Fibroblast of pulmonary artery (primary cell): ENCODE measurements at regions not wholly inside any gene's neighbourhood (a gene's known extent, or its start where the extent isn't known, plus 50 kb on each side); places are given as distances from the start of the nearest gene placed in this dataset.

Experiments used
- DNase-seq: peaks from one replicate; pipeline ENCODE4 v3.0.0-alpha.2; 2010; ENCODE audit warnings: low read depth
- H3K4me3 ChIP-seq: replicated peaks from 2 replicates; pipeline ENCODE4 v1.5.1; 2011; ENCODE audit warnings: low read depth, mild to moderate bottlenecking, control low read depth, low read length, moderate library complexity
- TF ChIP-seq, protein P1 (sequence below): IDR thresholded peaks from 2 replicates; pipeline ENCODE4 v1.5.1; 2011; ENCODE audit warnings: mild to moderate bottlenecking, control low read depth, low read length, inconsistent platforms; ENCODE audit errors: missing control alignments

DNA sequence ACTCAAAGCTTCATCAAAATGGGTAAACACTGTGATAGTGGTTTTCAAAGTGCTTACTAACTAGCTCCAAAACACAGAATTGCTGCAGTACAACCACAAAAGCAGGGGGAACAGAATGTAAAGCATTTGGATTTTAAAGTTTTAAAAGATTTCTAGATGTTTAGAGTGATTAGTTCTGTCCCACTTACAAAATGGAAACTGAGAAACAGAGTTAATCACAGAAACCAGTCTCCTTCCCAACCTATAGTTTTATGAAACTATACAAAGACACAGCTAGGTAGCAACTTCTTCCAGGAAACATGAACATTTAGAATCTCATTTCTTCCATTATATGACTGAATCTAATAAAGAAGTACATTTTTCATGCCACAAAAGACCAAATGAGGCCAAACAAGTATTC lies 73.8 kb upstream of the HNRNPA3 start:
- H3K4me3 ChIP-seq: no peak overlapping the region
- DNase-seq: no peak
- TF ChIP-seq, protein P1, sequence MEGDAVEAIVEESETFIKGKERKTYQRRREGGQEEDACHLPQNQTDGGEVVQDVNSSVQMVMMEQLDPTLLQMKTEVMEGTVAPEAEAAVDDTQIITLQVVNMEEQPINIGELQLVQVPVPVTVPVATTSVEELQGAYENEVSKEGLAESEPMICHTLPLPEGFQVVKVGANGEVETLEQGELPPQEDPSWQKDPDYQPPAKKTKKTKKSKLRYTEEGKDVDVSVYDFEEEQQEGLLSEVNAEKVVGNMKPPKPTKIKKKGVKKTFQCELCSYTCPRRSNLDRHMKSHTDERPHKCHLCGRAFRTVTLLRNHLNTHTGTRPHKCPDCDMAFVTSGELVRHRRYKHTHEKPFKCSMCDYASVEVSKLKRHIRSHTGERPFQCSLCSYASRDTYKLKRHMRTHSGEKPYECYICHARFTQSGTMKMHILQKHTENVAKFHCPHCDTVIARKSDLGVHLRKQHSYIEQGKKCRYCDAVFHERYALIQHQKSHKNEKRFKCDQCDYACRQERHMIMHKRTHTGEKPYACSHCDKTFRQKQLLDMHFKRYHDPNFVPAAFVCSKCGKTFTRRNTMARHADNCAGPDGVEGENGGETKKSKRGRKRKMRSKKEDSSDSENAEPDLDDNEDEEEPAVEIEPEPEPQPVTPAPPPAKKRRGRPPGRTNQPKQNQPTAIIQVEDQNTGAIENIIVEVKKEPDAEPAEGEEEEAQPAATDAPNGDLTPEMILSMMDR: no peak

DNA sequence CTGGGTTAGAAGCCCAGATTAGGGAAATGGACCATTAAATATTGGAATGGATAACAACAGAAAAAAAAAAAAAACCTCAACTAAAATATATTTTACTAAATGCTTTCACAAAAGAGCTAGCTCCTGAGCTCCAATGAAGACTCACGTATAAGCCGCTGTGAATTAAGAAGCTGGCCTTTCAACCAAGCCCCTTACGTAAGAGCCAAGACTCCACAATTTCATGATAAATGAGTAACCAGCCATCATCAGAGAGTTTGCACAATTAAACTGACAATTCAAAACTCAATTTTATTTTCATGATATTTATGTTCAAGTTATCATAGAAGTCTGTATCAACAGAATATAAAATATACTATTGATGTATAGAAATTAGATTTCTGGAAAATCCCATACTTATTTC lies 70.7 kb upstream of the HNRNPA3 start:
- no peak for DNase-seq
- H3K4me3 ChIP-seq: no peak overlapping the region
- TF ChIP-seq, protein P1: no peak

DNA sequence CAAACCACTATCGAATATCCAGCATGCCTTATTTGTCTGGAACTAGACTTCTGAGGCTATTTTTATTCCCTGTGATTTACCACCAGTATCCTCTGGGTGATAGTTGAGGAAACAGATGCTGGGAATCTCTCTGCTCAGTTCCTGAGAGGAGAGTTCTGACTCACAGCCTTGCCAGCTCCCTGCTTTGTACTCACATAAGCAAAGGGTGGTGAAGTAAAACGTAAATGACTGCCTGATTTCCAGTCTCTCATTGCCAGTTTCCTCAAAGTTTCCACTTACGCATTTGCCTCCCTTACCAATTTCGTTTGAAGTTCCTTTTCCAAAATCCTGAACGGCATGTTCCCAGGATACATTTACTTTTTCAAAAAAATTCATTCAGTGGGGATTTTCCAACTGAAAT lies 69.2 kb upstream of the HNRNPA3 start:
- TF ChIP-seq, protein P1: no peak
- H3K4me3 ChIP-seq: no peak overlapping the region
- DNase-seq: peak; percentile 61

- H3K4me3 ChIP-seq: no peak overlapping the region
- peak; percentile 75 for DNase-seq
- TF ChIP-seq, protein P1: peak; percentile 62
Measured at GRCh38 chr2:177147093-177147694, 65.4 kb upstream of the HNRNPA3 start.

GRCh38 chr2:177147834-177148445 lies 64.7 kb upstream of the HNRNPA3 start:
- TF ChIP-seq, protein P1: no peak
- no peak for DNase-seq
- peak overlapping the region; percentile 59 for H3K4me3 ChIP-seq

- H3K4me3 ChIP-seq: peak overlapping the region; percentile 59
- peak; percentile 76 for DNase-seq
- TF ChIP-seq, protein P1: peak; percentile 92
Measured at GRCh38 chr2:177148477-177149154, 64.0 kb upstream of the HNRNPA3 start.
